Peyer's patch (tissue), 4 donors: ENCODE measurements at regions not wholly inside any gene's neighbourhood (a gene's known extent, or its start where the extent isn't known, plus 50 kb on each side); places are given as distances from the start of the nearest gene placed in this dataset.

Experiments used
- POLR2A ChIP-seq, 2 donors: fragments of 450-650 bp; IDR thresholded peaks; one replicate each; pipeline ENCODE4 v1.5.1; 2017; ENCODE audit warnings: antibody characterized with exemption in 2 of 2, mild to moderate bottlenecking in 2 of 2, moderate library complexity in 2 of 2
- TF ChIP-seq, protein P1 (sequence below), 6 experiments: fragments of 450-650 bp in 4 of 6; fragments of 200-600 bp in 2 of 6; sonication (generic) in 1 of 6; IDR thresholded peaks; one replicate each; pipeline ENCODE4 v1.5.1; 2017 to 2019; ENCODE audit warnings: antibody characterized with exemption in 6 of 6, mild to moderate bottlenecking in 3 of 6, moderate library complexity in 1 of 6

DNA sequence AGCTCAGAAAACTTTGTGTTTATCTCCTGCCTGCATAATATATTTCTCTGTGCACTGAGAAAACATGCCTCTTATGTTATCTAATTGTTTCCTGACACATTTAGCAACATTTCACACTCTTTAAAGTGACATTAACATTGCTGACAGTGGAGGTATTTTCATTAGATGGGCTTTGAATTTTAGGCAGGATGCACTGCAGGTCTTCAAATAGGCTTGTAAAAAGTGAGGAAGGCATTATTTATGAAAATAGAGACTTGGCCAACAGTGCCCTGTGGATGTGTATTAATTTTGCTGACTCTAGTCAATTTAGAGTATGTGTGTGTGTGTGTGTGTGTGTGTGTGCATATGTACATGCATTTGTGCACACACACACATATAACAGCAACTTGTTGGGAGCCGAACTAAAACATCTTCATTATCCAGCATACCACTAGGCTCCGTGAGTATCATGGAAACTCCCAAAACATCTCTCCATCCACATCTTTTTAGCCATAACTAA is 429.5 kb upstream of the WWC1 start:
- TF ChIP-seq POLR2A (IDR thresholded peaks at IDR 0.05): no peak
- TF ChIP-seq, protein P1, sequence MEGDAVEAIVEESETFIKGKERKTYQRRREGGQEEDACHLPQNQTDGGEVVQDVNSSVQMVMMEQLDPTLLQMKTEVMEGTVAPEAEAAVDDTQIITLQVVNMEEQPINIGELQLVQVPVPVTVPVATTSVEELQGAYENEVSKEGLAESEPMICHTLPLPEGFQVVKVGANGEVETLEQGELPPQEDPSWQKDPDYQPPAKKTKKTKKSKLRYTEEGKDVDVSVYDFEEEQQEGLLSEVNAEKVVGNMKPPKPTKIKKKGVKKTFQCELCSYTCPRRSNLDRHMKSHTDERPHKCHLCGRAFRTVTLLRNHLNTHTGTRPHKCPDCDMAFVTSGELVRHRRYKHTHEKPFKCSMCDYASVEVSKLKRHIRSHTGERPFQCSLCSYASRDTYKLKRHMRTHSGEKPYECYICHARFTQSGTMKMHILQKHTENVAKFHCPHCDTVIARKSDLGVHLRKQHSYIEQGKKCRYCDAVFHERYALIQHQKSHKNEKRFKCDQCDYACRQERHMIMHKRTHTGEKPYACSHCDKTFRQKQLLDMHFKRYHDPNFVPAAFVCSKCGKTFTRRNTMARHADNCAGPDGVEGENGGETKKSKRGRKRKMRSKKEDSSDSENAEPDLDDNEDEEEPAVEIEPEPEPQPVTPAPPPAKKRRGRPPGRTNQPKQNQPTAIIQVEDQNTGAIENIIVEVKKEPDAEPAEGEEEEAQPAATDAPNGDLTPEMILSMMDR (IDR thresholded peaks at IDR 0.05): no peak
